ENCODE measurements at regions not wholly inside any gene's neighbourhood (a gene's known extent, or its start where the extent isn't known, plus 50 kb on each side); places are given as distances from the start of the nearest gene placed in this dataset.
A peak's percentile ranks its signal among the peaks of the same experiment; 100 is the strongest.
"Not testable (repeated sequence)": the region's sequence is repeated elsewhere in the genome, so short reads cannot be mapped to it uniquely, and the experiment has no call there.

- DNase-seq (ENCODE audit: low read depth, low spot score), result no peak
Observed at GRCh38 chr14:51578853-51579252, 72.9 kb upstream of the FRMD6 start.

GRCh38 chr14:51581017-51581881, 70.5 kb upstream of the FRMD6 start:
- DNase-seq (ENCODE audit: low read depth, low spot score), result peak; percentile 29

- DNase-seq (ENCODE audit: low read depth, low spot score), result peak; percentile 32
Observed at GRCh38 chr14:51582437-51582836, 69.3 kb upstream of the FRMD6 start.

- no peak for DNase-seq (ENCODE audit: low read depth, low spot score)
Observed at GRCh38 chr14:51585055-51585454, 66.7 kb upstream of the FRMD6 start.

- no peak for DNase-seq (ENCODE audit: low read depth, low spot score)
Observed at GRCh38 chr14:51592836-51593235, 58.9 kb upstream of the FRMD6 start.

- no peak for DNase-seq (ENCODE audit: low read depth, low spot score)
Observed at GRCh38 chr14:51593397-51593796, 58.3 kb upstream of the FRMD6 start.

- DNase-seq (ENCODE audit: low read depth, low spot score), result no peak
Observed at GRCh38 chr14:51595881-51596455, 55.7 kb upstream of the FRMD6 start.

- no peak for DNase-seq (ENCODE audit: low read depth, low spot score)
Observed at GRCh38 chr14:51596488-51597117, 55.1 kb upstream of the FRMD6 start.

GRCh38 chr14:51597261-51598001, 54.3 kb upstream of the FRMD6 start:
- DNase-seq (ENCODE audit: low read depth, low spot score), result no peak

- not testable (repeated sequence) for DNase-seq (ENCODE audit: low read depth, low spot score)
Observed at GRCh38 chr14:51598924-51599600, 52.6 kb upstream of the FRMD6 start.

- no peak for DNase-seq (ENCODE audit: low read depth, low spot score)
Observed at GRCh38 chr14:51600658-51601057, 51.1 kb upstream of the FRMD6 start.
